ENCODE measurements at regions not wholly inside any gene's neighbourhood (a gene's known extent, or its start where the extent isn't known, plus 50 kb on each side); places are given as distances from the start of the nearest gene placed in this dataset.

DNA sequence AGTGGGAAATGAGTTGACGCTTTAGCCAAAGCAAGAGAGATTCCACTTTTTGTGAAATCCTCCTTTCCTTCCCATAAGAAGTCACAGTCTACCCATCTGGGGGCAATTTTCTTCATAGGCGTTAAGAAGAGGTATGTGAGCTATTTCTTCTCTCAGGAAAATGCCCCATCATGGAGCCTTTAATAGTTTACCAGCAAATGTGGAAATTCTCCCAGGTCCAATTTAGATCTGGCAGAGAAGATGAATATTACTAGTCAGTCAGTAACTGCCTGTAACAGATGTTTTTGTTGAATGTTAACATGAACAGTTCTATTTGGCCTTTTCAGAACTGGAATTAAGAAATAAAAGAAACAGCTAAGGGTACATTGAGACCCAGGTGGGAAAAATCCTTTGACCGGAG, 156.4 kb upstream of the RFX3 start:
- TF ChIP-seq, protein P1, sequence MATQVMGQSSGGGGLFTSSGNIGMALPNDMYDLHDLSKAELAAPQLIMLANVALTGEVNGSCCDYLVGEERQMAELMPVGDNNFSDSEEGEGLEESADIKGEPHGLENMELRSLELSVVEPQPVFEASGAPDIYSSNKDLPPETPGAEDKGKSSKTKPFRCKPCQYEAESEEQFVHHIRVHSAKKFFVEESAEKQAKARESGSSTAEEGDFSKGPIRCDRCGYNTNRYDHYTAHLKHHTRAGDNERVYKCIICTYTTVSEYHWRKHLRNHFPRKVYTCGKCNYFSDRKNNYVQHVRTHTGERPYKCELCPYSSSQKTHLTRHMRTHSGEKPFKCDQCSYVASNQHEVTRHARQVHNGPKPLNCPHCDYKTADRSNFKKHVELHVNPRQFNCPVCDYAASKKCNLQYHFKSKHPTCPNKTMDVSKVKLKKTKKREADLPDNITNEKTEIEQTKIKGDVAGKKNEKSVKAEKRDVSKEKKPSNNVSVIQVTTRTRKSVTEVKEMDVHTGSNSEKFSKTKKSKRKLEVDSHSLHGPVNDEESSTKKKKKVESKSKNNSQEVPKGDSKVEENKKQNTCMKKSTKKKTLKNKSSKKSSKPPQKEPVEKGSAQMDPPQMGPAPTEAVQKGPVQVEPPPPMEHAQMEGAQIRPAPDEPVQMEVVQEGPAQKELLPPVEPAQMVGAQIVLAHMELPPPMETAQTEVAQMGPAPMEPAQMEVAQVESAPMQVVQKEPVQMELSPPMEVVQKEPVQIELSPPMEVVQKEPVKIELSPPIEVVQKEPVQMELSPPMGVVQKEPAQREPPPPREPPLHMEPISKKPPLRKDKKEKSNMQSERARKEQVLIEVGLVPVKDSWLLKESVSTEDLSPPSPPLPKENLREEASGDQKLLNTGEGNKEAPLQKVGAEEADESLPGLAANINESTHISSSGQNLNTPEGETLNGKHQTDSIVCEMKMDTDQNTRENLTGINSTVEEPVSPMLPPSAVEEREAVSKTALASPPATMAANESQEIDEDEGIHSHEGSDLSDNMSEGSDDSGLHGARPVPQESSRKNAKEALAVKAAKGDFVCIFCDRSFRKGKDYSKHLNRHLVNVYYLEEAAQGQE (IDR thresholded peaks at IDR 0.05; ENCODE audit: low read depth), result no peak
- TF ChIP-seq CEBPB (IDR thresholded peaks at IDR 0.05), result no peak
- TF ChIP-seq TAF1 (IDR thresholded peaks at IDR 0.05; ENCODE audit: low read depth), result no peak
- TF ChIP-seq YY1 (IDR thresholded peaks at IDR 0.05; ENCODE audit: low read depth), result no peak
- TF ChIP-seq, protein P2, sequence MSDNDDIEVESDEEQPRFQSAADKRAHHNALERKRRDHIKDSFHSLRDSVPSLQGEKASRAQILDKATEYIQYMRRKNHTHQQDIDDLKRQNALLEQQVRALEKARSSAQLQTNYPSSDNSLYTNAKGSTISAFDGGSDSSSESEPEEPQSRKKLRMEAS (IDR thresholded peaks at IDR 0.05), result no peak
- no peak for TF ChIP-seq RAD21 (IDR thresholded peaks at IDR 0.05; ENCODE audit: low read depth)
- TF ChIP-seq EP300 (IDR thresholded peaks at IDR 0.05; ENCODE audit: borderline replicate concordance), result no peak
- no peak for TF ChIP-seq CREB1 (IDR thresholded peaks at IDR 0.05; ENCODE audit: low read depth)
- TF ChIP-seq NFIC (IDR thresholded peaks at IDR 0.05), result no peak

All from Ishikawa (cell line).